K562 (cell line): ENCODE measurements at regions not wholly inside any gene's neighbourhood (a gene's known extent, or its start where the extent isn't known, plus 50 kb on each side); places are given as distances from the start of the nearest gene placed in this dataset.
"Not testable (repeated sequence)": the region's sequence is repeated elsewhere in the genome, so short reads cannot be mapped to it uniquely, and the experiment has no call there.

Experiments used
- ATAC-seq: fragments of 200-7000 bp; cut with Tn5 transposase; 3 replicates; pipeline ENCODE4 v1.9.1; 2020; ENCODE audit warnings: moderate library complexity
- BruUV-seq: library from RNA; stranded (reverse); fragments of 400-500 nt; replicated peaks from 2 replicates; lab custom pipeline; 2021; lab: Mats Ljungman, UMichigan
- CTCF ChIA-PET: fragments of 300-600 bp; formaldehyde crosslinking; extraction: SDS; loops from one replicate; lab custom pipeline; 2021; ENCODE audit warnings: low intra/inter-chr PET ratio; lab: Yijun Ruan, JAX
- POLR2A ChIA-PET: fragments of 300-600, 350-650 bp; sonication (Branson Sonifier 250); formaldehyde crosslinking; extraction: SDS; loops from one replicate; lab custom pipeline; 2021; ENCODE audit warnings: antibody characterized with exemption, inconsistent platforms; lab: Yijun Ruan, JAX
- DNase-seq, 4 experiments: peaks; one replicate each; pipeline versions ENCODE4 v3.0.0 to v3.0.0-alpha.2; 2011 to 2018; ENCODE audit warnings: low spot score in 3 of 4, mixed read lengths in 3 of 4; ENCODE audit errors: extremely low read depth in 1 of 4
- FAIRE-seq: peaks from 2 replicates; lab custom pipeline; 2011; peaks lifted over from hg19 to GRCh38; lab: Jason Lieb, UNC
- H2AFZ ChIP-seq: 2 replicates; pipeline ENCODE4 v1.6.0; 2011; ENCODE audit warnings: low read depth, low read length, control low read depth, inconsistent platforms
- H3K27ac ChIP-seq: fragments of 200-600 bp; 3 replicates; pipeline ENCODE4 v1.8.0; 2011; ENCODE audit warnings: low read depth, mild to moderate bottlenecking, control low read depth, inconsistent platforms, low read length, moderate library complexity, mixed read lengths; ENCODE audit errors: extremely low read depth
- H3K27me3 ChIP-seq, 2 experiments: fragments of 300-600 bp in 1 of 2; 2 replicates in 1 of 2; 3 replicates in 1 of 2; pipeline versions ENCODE4 v1.6.0 to v1.8.0; 2011; ENCODE audit warnings: inconsistent platforms in 2 of 2, low read length in 2 of 2, mild to moderate bottlenecking in 1 of 2, mixed read lengths in 1 of 2, moderate library complexity in 1 of 2; ENCODE audit not compliant: control insufficient read depth in 2 of 2, insufficient read depth in 2 of 2
- H3K36me3 ChIP-seq: fragments of 300-600 bp; 3 replicates; pipeline ENCODE4 v1.8.0; 2011; ENCODE audit warnings: mild to moderate bottlenecking, low read length, inconsistent platforms; ENCODE audit not compliant: control insufficient read depth, insufficient read depth
- H3K4me1 ChIP-seq, 2 experiments: fragments of 200-600 bp in 1 of 2; replicated peaks in 1 of 2; 2 replicates in 1 of 2; 3 replicates in 1 of 2; pipeline versions ENCODE4 v1.5.1 to v1.8.0; 2011; ENCODE audit warnings: inconsistent platforms in 2 of 2, low read length in 2 of 2, mild to moderate bottlenecking in 1 of 2, mixed read lengths in 1 of 2, moderate library complexity in 1 of 2; ENCODE audit not compliant: control insufficient read depth in 2 of 2, insufficient read depth in 2 of 2
- H3K4me2 ChIP-seq: 2 replicates; pipeline ENCODE4 v1.6.1; 2011; ENCODE audit warnings: low read length, control low read depth, inconsistent platforms, mixed read lengths; ENCODE audit not compliant: insufficient read depth
- H3K4me3 ChIP-seq: fragments of 200-600 bp; sonication (generic), shearing (Covaris generic); 2 replicates; pipeline ENCODE4 v1.5.1; 2016; ENCODE audit warnings: control low read depth, inconsistent platforms
- H3K79me2 ChIP-seq: fragments of 200-600 bp; 3 replicates; pipeline ENCODE4 v1.8.0; 2011; ENCODE audit warnings: low read length, inconsistent platforms; ENCODE audit not compliant: control insufficient read depth, insufficient read depth
- H3K9ac ChIP-seq, 2 experiments: 2 replicates each; pipeline versions ENCODE4 v1.6.0 to v1.6.1; 2011; ENCODE audit warnings: low read depth in 2 of 2, low read length in 2 of 2, control low read depth in 1 of 2, inconsistent platforms in 1 of 2, mild to moderate bottlenecking in 1 of 2, mixed read lengths in 1 of 2; ENCODE audit not compliant: insufficient read depth in 1 of 2
- H3K9me1 ChIP-seq: one replicate; pipeline ENCODE4 v1.6.0; 2011; ENCODE audit warnings: inconsistent platforms, mild to moderate bottlenecking, low read length, moderate library complexity; ENCODE audit not compliant: control insufficient read depth, insufficient read depth
- H3K9me3 ChIP-seq: replicated peaks from 2 replicates; pipeline ENCODE4 v1.5.1; 2011; ENCODE audit warnings: low read depth, low read length, inconsistent platforms; ENCODE audit not compliant: control insufficient read depth, insufficient read depth
- H4K20me1 ChIP-seq: replicated peaks from 2 replicates; pipeline ENCODE4 v1.6.1; 2011; ENCODE audit warnings: low read length, inconsistent platforms, mixed read lengths; ENCODE audit not compliant: control insufficient read depth, insufficient read depth
- ZBTB11 ChIP-seq, 3 experiments: fragments of 200-800 bp in 1 of 3; fragments of 250-450 bp in 1 of 3; fragments of 450-650 bp in 1 of 3; sonication (Bioruptor Pico) in 1 of 3; sonication (Bioruptor generic) in 1 of 3; formaldehyde crosslinking in 1 of 3; IDR thresholded peaks; 2 replicates each; pipeline versions ENCODE4 v1.6.1 to v1.8.0; 2016 to 2022; ENCODE audit warnings: mild to moderate bottlenecking in 2 of 3, missing genetic modification characterization in 2 of 3, missing compliant biosample characterization in 1 of 3, moderate library complexity in 1 of 3
- WGBS: fragments of 100-300 bp; shearing (Covaris generic); methylation state at CpG from one replicate; pipeline ENCODE4 v1.1.6; 2016; ENCODE audit warnings: low coverage, mixed read lengths; ENCODE audit not compliant: insufficient coverage; ENCODE audit errors: missing lambda C conversion rate; 5-methylcytosine and 5-hydroxymethylcytosine counted together
- in situ Hi-C: fragments of 300-500 bp; cut with MboI; formaldehyde crosslinking; loops from 4 replicates; pipeline ENCODE4 v1.15.0; 2018; ENCODE audit warnings: inconsistent platforms, mixed read lengths
- intact Hi-C: fragments of 100-400 bp; cut with micrococcal nuclease; formaldehyde crosslinking; loops from 2 replicates; pipeline ENCODE4 v1.14.2; 2022

DNA sequence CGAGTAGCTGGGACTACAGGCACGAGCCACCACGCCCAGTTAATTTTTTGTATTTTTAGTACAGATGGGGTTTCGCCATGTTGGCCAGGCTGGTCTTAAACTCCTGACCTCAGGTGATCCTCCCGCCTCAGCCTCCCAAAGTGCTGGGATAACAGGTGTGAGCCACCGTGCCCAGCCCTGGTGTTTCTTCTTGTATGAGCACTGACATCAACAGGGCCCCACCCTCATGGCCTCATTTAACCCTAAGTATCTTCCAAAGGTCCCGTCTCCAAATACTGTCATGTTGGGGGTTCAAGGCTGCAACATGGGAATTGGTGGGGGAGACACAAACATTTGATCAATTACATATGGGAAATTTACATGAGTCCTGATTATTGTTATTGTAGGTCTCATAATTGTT lies 122.9 kb upstream of the DOK5 start:
- H3K9me1 ChIP-seq, FAIRE-seq, H4K20me1 ChIP-seq, H3K36me3 ChIP-seq, H3K4me2 ChIP-seq, H3K4me1 ChIP-seq, H3K27me3 ChIP-seq, H3K9ac ChIP-seq, BruUV-seq, ATAC-seq, H3K27ac ChIP-seq: not testable (repeated sequence)
- whole genome bisulfite sequencing, result 0% methylated on average over 7 of the region's 7 CpGs
- peak in 1 of 3 experiments; percentile 72; a peak in 2 of 6 replicates for TF ChIP-seq ZBTB11 (CRISPR knock-in tag; IDR thresholded peaks at IDR 0.05)
- TF ChIP-seq, all 486 proteins: peak for 1; not testable (repeated sequence) for 485
- POLR2A ChIA-PET, DNase-seq, CTCF ChIA-PET, H2AFZ ChIP-seq, H3K4me3 ChIP-seq, in situ Hi-C loops, H3K9me3 ChIP-seq, intact Hi-C loops, H3K79me2 ChIP-seq: not testable (repeated sequence)
